ENCODE measurements at regions not wholly inside any gene's neighbourhood (a gene's known extent, or its start where the extent isn't known, plus 50 kb on each side); places are given as distances from the start of the nearest gene placed in this dataset.

DNA sequence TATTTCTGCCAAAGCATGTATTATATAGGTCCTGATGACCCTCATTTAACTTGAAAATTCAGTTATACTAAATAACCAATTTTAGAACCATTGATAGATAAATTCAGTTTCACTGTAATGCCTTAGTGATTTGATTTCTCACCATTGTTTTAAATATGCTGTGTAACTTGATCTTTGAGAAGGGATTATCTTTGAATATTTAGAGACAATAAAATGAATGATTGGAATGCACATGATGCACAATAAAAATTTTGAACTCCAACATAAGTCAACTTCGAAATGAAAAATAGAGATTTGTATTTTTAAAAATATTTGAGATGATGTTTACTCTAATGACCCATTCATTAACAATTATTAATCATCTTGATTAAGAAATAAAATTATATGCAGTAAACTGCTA is 654.5 kb downstream of the OLFM4 start:
- no peak for DNase-seq (ENCODE audit: low read depth in 2 of 2)

- DNase-seq (ENCODE audit: low read depth in 2 of 2) = no peak
Measured at GRCh38 chr13:53683608-53684007, 655.0 kb downstream of the OLFM4 start.

DNA sequence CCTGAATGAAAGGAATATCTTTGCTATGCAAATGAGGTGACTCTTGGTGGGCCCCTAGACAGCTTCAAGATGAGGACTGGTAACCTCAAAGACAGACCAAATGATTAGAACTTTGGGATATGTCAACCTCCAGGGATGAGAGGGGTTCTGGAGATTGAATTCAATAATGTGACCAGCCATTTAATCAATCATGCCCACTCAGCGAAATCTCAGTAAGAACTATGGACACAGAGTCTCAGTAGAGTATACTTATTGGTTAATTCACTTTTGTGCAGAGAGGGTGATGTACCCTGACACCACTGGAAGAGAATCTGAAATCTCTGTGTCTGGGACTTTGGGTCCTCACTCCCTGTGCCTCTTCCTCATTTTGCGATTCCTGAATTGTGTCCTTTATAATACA is 662.8 kb downstream of the OLFM4 start:
- no peak for DNase-seq (ENCODE audit: low read depth in 2 of 2)

- DNase-seq (ENCODE audit: low read depth in 2 of 2) = no peak
Measured at GRCh38 chr13:53694814-53695532, 666.4 kb downstream of the OLFM4 start.

DNA sequence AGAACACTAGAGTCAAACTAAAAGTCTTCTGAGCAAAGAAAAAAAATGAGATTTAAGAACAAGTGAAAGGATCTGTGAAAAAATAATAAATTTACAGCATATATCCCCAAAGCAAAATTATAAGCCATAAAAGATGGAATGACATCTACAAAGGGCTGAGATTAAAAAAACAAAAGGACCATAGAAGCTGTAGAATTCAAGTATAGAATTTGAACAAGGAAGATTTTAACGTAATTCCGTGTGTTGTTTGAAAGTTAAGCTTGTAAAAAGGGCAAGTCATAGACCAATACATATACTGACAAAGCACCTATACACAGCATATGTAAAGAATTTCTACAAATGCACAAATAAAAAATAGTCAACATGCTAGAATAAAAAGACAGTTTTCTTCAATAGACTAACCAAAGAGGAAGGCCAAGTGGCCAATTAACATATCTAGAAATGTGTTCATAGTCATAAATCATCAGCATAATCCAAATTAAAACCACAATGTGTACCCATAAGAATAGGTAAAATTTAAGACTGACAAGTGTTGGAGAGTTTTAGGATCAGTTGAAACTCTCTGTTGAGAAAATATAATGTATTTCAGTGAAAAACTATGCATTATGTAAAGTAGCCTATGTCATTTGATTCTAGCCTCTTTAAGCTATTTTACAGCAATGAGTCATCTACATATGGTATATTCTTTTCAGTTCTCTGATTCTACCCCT is 674.9 kb downstream of the OLFM4 start:
- DNase-seq (ENCODE audit: low read depth in 2 of 2) = no peak

GRCh38 chr13:53719281-53719680 is 690.7 kb downstream of the OLFM4 start:
- DNase-seq (ENCODE audit: low read depth in 2 of 2) = no peak

GRCh38 chr13:53732664-53733063 is 704.1 kb downstream of the OLFM4 start:
- no peak for DNase-seq (ENCODE audit: low read depth in 2 of 2)

- DNase-seq (ENCODE audit: low read depth in 2 of 2) = no peak
Measured at GRCh38 chr13:53743906-53744305, 715.3 kb downstream of the OLFM4 start.

- DNase-seq (ENCODE audit: low read depth in 2 of 2) = no peak
Measured at GRCh38 chr13:53747825-53748224, 719.2 kb downstream of the OLFM4 start.

- no peak for DNase-seq (ENCODE audit: low read depth in 2 of 2)
Measured at GRCh38 chr13:53749306-53749705, 720.7 kb downstream of the OLFM4 start.

DNA sequence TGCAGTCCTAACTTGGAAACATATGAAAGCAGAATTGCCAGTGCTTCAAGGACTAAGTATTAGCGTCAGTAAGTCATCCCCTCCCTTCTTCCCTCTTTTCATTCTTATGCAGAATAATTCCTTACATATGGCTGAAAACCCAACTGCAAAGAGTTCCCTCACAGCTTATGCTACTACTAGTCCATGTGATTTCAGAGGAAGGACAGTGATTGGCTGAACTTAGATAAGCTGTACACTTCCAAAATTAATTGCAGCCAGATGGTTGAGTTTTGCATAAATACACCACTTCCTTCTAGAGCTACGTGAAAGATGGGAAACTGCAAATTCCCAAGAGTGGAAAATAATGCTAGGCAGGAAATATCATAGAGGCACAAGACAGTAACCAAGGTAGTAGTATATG is 730.4 kb downstream of the OLFM4 start:
- no peak for DNase-seq (ENCODE audit: low read depth in 2 of 2)

DNA sequence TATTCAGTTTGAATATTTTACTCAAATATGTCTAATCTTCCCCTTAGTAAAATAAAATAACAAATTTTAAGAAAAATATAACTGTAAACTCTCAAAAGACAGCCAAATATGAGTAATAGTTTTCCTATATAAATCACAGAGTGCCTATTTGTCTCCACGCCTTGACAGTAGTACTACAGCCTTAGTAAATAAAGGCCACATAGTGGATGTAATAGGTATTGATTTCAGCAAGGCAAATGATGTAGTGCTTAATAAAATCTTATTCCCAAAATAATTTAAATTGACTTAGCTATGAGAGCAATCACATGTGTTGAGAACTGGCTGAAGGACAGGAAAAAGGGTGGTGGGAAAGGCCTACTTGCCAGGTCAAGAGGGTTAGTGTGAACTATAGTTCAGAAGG is 747.2 kb downstream of the OLFM4 start:
- DNase-seq (ENCODE audit: low read depth in 2 of 2) = no peak

DNA sequence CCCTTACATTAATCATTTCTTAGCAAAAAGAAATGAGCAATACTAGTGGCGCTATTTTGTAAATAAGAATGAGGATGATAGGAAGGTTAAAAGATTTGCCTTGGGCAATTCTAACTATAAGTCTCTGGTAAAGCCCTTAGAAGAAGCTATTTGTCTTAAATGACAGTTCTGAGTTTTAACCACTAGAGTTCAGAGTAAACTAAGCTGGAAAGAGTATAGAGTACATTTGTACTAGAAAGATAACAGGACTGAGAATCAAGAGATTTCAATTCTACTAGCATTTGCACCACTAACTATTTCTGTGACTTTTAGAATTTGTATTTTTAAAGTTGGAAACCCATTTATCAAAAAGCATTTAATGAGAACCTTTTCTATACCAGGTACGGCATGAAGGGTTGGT is 750.3 kb downstream of the OLFM4 start:
- DNase-seq (ENCODE audit: low read depth in 2 of 2) = no peak

DNA sequence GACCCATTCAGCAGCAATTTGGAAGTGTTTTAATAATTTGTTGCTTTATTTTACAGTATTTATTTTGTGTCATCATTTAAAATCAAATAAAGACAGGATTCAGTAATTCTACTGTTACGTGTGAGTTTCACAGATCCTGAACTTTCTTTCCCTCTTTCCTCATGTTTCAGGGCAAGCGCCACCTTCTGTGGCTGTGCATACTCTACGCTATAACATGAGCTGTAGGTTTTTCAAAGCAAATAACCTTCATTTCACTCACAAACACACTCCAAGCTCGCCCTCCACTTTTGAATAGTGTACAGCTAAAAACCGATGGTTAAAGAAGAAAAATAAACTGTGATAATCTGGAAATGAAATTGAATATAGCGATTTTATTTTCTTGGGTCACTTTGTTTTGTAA is 753.3 kb downstream of the OLFM4 start:
- no peak for DNase-seq (ENCODE audit: low read depth in 2 of 2)

DNA sequence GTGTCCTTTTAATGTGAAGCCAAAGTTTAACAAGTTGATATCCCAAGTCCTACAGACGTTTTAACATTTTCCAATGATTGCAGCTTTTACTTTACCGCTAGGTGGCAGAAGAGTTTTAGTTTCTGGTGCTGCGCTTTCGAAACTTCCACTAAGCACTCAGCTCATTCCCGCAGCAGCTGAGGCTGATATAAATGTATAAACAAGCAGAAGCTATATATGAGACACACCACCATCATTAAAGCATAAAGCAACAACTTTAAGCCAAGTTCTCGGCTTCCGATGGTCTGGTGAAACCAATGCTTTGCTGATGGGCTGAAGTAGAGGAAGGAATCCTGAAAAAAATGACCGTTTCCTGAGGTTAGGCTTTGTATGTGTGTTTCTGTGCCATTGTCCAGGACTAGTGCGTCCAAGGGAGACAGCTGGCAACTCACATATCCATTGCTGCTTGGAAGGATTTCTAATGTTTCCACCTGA is 753.9 kb downstream of the OLFM4 start:
- DNase-seq (ENCODE audit: low read depth in 2 of 2) = no peak

- no peak for DNase-seq (ENCODE audit: low read depth in 2 of 2)
Measured at GRCh38 chr13:53783471-53783870, 754.9 kb downstream of the OLFM4 start.

DNA sequence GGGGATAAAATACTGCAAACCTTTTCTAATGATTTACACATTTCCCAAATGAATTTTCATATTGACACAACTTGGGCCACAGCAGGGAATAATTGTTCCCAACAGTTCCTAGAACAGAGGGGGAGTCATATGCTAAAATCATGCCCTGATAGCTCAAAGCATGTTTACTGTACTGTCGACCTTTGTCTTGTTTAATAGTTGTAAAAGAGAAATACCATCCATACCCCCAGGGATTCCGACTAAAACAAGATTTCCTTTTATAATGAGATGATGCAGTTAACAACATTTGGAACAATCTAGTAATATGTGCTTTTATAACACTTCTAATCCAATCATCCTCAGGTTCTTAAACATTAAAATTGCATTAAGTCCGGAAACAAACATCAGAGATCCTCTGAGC is 759.7 kb downstream of the OLFM4 start:
- no peak for DNase-seq (ENCODE audit: low read depth in 2 of 2)

DNA sequence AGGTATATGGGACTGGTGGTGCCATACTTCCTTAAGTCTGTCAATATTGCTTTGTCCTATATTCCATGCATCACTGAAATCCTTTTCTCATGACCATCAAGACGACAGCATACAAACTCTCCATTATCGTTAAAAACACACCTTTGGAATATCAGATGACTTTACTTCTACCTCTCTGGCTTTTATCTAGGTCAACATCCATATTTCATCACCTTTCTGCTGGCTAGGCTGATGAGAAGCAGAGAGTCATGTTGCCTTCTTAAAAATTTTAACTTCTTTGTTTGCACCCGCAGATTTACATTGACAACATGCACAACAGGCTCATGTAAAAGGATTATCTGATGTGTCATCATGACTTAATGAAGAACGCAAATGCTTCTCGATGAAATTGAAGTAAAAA is 771.4 kb downstream of the OLFM4 start:
- DNase-seq (ENCODE audit: low read depth in 2 of 2) = no peak

- no peak for DNase-seq (ENCODE audit: low read depth in 2 of 2)
Measured at GRCh38 chr13:53807251-53807834, 778.7 kb downstream of the OLFM4 start.

- no peak for DNase-seq (ENCODE audit: low read depth in 2 of 2)
Measured at GRCh38 chr13:53821632-53822031, 793.0 kb downstream of the OLFM4 start.

DNA sequence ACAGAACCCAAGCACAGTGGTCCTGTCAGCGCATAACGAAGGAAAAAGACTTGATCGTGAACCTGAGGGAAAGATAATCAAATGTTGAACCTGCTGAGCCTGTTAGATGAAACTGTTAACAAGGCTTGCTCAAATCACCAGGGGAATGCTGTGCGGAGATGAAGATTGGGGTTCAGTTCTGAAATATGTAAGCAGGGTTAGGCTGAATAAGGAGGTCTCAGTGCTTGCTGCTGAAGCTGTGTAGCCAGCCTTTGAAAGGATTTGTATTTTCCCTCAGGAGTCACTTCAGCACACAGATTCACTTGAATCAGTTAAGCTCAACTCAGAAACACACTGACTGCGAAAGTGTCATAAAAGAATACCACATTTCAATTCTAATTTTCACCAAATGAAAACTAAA is 793.5 kb downstream of the OLFM4 start:
- no peak for DNase-seq (ENCODE audit: low read depth in 2 of 2)

- DNase-seq (ENCODE audit: low read depth in 2 of 2) = no peak
Measured at GRCh38 chr13:53839461-53839860, 810.8 kb downstream of the OLFM4 start.

GRCh38 chr13:53844473-53845146 is 816.0 kb downstream of the OLFM4 start:
- no peak for DNase-seq (ENCODE audit: low read depth in 2 of 2)
